ENCODE measurements at regions not wholly inside any gene's neighbourhood (a gene's known extent, or its start where the extent isn't known, plus 50 kb on each side); places are given as distances from the start of the nearest gene placed in this dataset.

DNA sequence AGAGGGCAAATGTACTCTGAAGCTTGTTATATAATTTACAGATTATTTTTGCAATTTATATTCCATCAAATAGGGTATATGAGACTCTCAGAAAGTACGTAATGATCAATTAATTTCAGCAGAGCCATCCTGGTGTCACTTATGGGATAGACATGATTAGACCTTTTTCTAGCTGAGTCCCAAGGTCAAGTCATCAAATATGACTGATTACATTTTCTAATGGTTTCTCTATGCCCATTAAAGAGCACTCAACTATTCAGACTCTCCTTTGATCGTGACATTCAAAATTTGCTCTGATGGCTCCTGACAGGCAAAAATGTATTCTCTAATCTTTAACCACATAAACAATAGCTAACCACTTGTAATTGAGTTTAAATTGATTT, 469.2 kb downstream of the COG6 start:
- DNase-seq = no peak

DNA sequence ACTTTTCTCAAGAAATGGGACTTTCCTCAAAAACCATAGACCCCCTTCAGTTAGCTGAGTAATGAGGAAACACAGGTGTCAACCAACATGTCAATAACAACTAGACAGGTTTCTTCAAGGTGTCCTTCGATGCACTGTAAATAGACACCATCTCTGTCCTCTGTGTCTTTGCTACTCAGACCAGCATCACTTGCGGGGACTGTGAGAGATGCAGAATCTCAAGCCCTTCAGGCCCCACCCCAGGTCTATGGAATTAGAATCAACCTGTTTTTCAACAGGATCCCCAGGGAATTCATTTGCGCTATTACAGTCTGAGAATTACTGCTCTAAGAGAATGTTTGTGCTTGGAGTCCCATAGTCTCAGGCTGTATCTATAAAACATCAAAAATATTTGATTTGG, 469.9 kb downstream of the COG6 start:
- DNase-seq = no peak

DNA sequence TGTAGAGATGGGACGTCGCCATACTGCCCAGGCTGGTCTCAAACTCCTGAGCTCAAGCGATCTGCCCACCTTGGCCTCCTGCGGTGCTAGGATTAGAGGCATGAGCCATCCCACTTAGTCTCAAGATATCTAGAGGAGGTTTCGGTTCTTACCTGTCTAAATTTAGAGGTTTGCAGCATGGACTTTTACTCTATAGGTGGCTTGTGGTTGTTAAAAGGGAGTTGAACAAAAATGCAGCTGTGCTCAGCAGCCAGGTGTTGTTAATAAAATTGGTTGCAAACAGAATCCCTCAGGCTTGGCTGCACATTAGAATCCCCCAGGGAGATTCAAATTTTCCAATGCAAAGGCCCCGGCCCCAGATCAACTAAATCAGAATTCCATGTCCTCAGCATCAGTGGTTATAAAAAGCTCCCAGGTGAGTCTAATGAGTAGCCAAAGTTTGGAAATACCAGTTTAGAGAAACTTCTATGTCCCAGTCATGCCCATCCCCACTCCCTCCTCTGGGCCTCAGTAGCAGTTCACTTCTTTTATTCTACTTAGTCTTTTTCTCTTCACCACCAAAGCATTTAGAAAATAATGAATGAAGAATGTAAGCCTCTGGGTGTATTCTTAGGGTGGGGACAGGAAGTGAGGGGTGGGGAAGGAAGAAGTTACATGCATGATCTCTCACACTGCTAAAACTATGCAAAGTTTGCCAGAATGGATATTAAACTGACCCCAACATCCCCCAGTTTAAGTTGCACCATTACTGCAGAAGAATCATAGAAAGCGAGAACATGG, 471.0 kb downstream of the COG6 start:
- DNase-seq = no peak

DNA sequence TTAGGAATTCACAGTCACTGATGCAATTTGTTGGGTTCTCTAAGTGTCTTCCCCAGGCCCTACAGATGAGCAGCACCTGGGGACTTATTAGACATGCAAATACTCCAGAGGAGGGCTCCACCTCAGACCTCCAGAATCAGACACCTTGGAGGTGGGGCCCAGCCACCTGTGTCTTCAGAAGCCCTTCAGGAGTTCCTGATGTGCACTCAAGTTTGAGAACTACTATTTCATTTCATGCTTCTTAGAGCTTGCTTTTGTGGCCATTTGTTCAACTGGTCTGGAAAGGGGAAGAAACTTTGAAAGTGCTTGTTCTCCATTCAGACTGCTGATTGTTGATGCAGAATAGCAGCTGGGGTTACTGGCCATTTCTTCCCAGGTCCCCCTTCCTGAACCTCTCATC, 472.0 kb downstream of the COG6 start:
- DNase-seq = no peak

DNA sequence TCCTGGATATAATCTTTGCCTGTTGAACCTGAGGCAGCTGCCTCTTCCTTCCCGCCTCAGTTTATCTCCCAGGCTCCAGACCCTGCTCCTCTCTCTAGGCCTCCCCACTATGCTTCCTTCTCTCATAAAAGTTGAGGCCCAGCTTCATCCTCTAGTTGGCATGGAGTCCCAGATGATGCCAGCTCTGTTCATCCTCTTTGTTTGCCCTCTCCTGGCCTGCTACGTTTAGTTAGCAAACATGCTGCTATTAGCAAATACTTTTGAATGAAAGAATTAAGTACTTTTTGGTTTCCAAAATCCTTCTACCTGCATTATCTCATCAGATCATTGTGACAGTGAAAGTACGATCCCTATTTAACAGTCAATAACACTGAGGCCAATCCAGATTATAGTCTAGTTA, 472.5 kb downstream of the COG6 start:
- DNase-seq = no peak

DNA sequence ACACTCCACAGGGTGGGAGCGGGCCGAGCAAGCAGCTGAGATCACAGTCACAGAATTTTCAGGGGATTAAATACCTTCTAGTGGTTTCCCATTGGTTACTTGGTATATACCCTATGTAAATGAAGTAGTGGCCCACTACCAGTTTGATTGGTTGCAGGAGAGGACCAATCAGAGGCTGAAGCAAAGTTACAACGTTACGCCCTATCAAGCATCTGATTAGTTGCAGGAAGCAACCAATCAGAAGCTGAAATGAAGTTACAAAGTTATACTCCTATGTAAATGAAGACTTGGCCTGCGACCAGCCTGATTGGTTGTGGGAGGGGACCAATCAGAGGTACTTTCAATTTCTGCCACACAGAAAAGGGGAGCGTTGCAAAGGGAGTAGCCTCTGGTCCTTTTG, 474.0 kb downstream of the COG6 start:
- no peak for DNase-seq

DNA sequence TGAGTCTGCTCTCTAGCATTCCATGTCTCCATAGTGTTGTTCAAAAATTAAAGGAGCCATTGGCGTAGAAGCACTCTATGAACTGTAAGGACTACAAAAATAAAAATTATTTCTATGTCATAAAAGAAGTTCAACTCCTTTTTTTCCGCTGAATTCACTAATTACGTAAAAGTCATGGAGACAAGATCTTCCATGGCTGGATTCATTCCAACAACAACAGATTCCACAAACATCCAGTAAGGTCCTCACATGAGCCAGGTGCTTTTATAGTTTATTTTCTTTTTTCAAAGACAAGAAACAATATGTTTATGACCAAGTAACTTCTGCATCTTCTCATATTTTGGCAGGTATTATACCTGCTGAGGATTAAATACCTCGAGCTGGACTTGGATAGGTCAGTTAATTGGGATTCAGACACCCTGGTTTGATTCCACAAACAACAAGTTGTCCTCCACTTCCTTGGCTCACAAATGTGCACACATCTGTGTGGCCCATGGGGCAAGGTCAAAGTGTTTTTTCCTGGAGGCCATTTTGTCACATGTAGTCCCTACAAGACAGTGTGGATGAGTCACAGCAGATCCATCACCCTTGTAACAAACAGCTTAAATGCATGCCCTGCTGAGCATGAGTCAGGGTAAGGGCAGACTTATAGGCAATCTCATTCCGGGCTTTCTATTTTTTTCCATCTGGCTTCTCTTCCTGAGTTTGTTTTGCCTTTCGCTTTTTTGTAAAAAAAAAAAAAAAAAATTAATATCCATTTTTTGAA, 475.6 kb downstream of the COG6 start:
- no peak for DNase-seq

DNA sequence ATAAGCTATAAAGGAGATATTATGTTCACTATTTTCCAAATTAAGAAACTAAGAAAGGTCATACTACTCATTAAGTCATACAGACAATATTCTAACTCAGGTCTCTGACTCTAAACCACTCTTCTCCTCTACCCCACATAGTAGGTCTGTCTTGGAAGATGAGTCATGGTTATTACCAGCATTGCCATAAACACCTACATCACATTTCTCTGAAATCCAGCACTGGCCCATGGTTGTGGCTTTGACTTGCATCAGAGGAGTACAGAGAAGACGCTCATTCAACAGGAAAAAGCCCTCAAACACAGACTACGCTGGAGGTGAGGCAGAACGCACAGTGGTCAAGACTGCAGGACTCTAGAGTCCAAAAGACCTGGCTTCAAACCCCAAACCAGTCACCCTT, 476.8 kb downstream of the COG6 start:
- no peak for DNase-seq

- no peak for DNase-seq
Observed at GRCh38 chr13:40136896-40137295, 481.4 kb downstream of the COG6 start.

GRCh38 chr13:40137400-40137799, 481.9 kb downstream of the COG6 start:
- no peak for DNase-seq

GRCh38 chr13:40139896-40140520, 484.5 kb downstream of the COG6 start:
- DNase-seq = no peak

GRCh38 chr13:40141859-40142555, 486.5 kb downstream of the COG6 start:
- no peak for DNase-seq

- DNase-seq = no peak
Observed at GRCh38 chr13:40143106-40143505, 487.6 kb downstream of the COG6 start.

DNA sequence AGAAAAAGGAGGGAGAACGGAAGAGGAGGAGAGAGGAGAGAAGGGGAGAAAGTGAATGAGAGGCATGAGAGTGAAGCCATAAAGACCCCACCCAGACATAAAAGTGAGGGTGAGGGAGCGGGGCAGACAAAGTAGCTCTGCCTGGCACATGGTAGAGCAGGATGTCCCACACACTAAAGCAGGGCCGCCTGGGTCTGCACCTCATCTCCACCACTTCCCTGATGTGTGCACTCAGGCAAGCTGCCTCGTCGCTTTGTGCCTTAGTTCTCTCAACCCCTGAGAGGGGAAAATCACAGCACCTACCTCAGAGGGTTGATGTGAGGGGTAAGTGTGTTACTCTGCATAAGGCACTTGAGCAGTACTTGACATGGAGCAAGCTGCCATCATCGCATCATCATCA, 488.1 kb downstream of the COG6 start:
- DNase-seq = no peak

DNA sequence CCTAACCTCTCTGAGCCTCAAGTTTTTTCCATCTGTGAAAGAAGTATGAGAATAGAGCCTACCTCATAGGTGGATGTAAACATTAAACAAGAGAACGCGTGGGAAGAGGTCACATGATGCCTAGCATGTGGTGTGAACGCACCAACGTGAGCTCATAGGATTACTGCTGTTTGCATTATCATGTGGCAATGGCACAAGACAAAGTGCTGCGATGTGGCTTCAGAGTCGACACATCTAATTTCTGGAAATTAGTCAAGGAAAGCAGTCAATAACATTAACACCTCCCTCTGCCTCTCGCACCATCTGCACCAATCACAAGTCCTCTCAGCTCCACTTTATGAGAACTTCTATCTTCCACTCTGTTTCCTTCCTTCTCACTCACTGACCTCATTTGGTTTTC, 489.7 kb downstream of the COG6 start:
- no peak for DNase-seq

- DNase-seq = no peak
Observed at GRCh38 chr13:40146063-40146462, 490.6 kb downstream of the COG6 start.

DNA sequence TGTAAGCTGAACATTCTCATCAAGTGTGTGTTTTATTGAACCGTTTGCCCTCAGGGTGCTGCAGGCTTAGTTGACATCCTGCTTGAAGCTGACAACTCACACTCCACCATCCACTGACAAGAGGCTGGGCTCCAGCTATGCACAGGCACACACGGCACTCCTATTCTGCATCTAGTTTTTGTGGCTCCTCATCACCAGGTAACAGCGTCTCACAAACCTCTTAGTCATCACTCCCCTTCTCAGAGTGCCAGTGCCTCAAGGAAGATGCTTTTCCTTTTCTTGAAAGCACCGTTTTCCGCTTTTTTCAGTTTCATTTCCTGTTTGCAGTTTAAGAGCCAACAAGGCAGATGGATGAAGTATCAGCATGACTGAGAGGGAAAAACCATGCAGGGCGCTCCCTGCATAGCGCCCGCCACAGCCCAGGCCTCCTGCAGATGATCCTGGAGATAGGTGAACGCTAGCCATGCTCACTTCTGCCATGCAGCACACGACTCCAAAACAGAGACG, 491.2 kb downstream of the COG6 start:
- DNase-seq = no peak

GRCh38 chr13:40148101-40148500, 492.6 kb downstream of the COG6 start:
- DNase-seq = no peak

DNA sequence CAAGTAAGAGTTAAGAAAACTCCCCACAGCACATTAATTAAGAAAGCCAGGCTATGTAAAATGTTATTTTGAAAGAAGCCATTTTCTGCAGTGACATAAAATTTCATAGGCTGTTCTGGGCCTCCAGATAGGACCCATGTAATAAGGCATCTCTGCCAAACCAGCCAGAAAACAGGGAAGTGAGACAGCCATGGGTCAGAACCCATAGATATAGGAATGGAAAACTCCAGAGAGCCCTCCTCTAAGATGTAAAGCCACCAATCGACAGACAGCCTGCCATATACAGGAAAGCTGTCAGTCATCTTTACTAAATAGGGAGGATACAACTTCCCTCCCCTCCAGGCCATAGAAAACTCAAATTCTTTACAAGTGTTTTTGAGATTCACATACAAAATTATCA, 493.3 kb downstream of the COG6 start:
- no peak for DNase-seq

DNA sequence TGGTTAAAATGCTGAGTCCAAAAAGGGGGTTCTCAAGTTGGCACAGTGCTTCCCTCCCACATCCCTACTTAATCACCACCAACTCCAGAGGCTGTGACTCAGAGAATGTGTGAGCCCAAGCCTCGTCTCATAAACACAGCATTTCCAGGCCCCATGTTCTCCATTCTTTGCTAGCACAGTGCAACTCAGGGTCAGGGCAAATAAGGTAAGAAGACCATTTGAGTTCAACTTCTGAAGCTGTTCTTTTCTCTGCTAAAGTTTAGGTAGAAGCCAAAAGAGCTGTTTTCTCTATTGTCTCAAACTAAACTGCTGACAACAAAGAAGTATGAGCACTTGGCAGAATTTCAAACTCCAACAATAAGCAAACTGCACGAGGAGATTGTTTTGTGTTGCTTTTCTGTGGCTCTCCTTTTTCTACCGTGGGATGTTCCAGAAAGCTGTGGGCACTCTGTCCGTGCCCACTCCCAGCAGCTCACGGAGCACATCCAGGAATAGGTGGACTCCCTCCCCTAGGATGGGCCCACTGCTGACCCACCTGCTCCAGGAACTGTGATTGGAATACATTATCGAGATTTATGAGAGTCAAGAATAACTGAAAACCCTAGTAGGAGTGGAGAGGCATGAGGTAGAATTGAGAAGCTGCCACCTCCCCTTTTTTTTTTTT, 494.3 kb downstream of the COG6 start:
- no peak for DNase-seq

DNA sequence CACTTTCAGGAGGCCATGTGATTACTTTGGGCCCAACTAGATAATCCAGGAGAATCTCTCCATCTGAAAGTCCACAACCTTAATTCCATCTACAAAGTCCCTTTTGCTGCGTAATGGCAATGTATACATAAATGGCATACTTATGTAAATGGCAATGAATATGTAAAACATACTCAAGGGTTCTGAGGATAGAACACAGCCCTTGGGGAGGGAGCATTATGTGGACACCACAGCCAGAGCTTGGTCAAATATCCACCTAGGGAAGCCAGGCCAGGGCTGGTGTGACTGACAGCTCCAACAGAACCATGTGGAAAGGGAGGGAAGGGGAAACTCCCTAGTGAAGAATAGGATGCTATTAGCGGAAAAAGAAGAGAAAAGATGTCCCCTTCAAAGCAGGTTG, 496.2 kb downstream of the COG6 start:
- no peak for DNase-seq

DNA sequence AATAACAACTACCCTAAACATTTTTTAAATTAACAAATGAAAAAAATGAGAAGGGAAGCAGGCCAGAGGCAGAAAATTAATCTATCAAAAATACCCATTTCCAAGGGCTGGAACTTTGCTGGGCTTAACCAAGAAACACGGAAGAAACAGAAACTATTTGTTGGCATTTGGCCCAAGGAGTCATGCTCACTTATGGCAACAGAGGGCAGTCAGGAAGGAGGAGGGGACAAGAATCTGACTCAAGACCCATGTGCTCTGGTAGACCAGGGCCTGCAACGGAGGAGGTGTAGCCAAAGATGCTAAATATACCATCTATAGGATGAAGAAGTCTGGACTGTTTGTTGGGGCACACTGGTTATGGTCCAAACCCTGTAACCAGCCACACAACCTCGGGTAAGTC, 496.7 kb downstream of the COG6 start:
- no peak for DNase-seq

- no peak for DNase-seq
Observed at GRCh38 chr13:40152922-40153321, 497.5 kb downstream of the COG6 start.
